PC-9 (cell line): ENCODE measurements at regions not wholly inside any gene's neighbourhood (a gene's known extent, or its start where the extent isn't known, plus 50 kb on each side); places are given as distances from the start of the nearest gene placed in this dataset.

ENCODE experiments used
- CTCF ChIP-seq: fragments of 200-600 bp; sonication (generic); conservative IDR thresholded peaks from 2 replicates; pipeline ENCODE4 v1.6.1; 2017; ENCODE audit warnings: mixed run types, antibody characterized with exemption, mild to moderate bottlenecking, moderate library complexity
- EZH2 ChIP-seq: fragments of 200-600 bp; sonication (generic); IDR thresholded peaks from 2 replicates; pipeline ENCODE4 v1.8.0; 2017; ENCODE audit warnings: antibody characterized with exemption, low read depth

GRCh38 chr5:175279506-175279905 lies 164.5 kb downstream of the DRD1 start:
- TF ChIP-seq CTCF: no peak
- no peak for TF ChIP-seq EZH2
